ENCODE measurements at regions not wholly inside any gene's neighbourhood (a gene's known extent, or its start where the extent isn't known, plus 50 kb on each side); places are given as distances from the start of the nearest gene placed in this dataset.

DNA sequence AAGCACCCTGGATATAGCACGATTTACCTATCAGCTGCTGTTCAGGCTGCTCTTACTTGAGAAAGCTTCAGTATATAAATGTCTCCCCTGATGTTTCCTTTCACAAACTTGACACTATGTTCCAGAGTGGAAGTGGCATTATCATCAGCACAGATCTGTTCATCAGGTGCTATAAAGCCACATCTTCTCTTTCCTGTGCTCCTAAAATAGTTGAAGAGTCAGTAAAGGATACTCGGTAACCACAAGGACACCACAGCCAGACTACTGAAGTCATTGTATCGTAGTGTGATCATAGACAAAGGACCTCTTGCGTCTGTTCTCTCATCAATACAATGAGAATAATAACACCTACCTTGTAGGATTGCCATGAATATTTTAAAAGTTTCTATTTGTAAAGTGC, 841.0 kb upstream of the CELF4 start (continued):
- TF ChIP-seq, protein P1, sequence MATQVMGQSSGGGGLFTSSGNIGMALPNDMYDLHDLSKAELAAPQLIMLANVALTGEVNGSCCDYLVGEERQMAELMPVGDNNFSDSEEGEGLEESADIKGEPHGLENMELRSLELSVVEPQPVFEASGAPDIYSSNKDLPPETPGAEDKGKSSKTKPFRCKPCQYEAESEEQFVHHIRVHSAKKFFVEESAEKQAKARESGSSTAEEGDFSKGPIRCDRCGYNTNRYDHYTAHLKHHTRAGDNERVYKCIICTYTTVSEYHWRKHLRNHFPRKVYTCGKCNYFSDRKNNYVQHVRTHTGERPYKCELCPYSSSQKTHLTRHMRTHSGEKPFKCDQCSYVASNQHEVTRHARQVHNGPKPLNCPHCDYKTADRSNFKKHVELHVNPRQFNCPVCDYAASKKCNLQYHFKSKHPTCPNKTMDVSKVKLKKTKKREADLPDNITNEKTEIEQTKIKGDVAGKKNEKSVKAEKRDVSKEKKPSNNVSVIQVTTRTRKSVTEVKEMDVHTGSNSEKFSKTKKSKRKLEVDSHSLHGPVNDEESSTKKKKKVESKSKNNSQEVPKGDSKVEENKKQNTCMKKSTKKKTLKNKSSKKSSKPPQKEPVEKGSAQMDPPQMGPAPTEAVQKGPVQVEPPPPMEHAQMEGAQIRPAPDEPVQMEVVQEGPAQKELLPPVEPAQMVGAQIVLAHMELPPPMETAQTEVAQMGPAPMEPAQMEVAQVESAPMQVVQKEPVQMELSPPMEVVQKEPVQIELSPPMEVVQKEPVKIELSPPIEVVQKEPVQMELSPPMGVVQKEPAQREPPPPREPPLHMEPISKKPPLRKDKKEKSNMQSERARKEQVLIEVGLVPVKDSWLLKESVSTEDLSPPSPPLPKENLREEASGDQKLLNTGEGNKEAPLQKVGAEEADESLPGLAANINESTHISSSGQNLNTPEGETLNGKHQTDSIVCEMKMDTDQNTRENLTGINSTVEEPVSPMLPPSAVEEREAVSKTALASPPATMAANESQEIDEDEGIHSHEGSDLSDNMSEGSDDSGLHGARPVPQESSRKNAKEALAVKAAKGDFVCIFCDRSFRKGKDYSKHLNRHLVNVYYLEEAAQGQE (IDR thresholded peaks at IDR 0.05; ENCODE audit: unreplicated experiment) = no peak
- no peak for TF ChIP-seq EZH2 (IDR thresholded peaks at IDR 0.05; ENCODE audit: low read depth, unreplicated experiment)
- TF ChIP-seq EZH2phosphoT487 (IDR thresholded peaks at IDR 0.05; ENCODE audit: unreplicated experiment) = no peak
- TF ChIP-seq STAT1 (IDR thresholded peaks at IDR 0.05; ENCODE audit: unreplicated experiment) = no peak

DNA sequence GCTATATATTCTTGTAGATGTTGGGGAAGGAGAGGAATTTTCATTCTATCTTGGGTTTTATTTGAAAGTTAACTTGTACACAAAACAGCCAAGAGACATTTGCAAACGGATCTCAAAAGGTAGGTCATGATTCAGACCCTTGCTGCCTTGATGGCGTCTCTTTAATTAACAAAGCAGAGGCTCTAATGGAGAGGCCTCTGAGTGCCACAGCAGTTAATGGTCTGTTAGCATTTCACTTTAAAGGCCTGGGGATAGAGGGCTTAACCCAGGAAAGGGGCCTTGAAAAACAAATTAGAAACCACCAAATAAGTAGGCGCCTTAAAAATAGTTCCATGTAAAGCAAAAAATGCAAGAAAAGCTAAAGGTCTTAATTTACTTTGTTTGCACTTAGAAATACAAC, 836.9 kb upstream of the CELF4 start:
- Histone ChIP-seq H4K20me1 (replicated peaks; ENCODE audit: insufficient read depth) (no peaks in the 10 kb centered on the region), H3K4me3 (no peak overlapping the region), H3K27me3 (ENCODE audit: insufficient read depth) (no peaks in the 10 kb centered on the region), H3K4me2 (no peak overlapping the region), H3K79me2 (replicated peaks; ENCODE audit: insufficient read depth) (no peaks in the 10 kb centered on the region), H2AFZ (no peak overlapping the region), H3K9me2 (ENCODE audit: insufficient read depth) (no peaks in the 10 kb centered on the region), H3F3A (replicated peaks; ENCODE audit: low read depth) (no peaks in the 10 kb centered on the region), H3K27ac (ENCODE audit: low read depth) (no peak overlapping the region), H3K36me3 (ENCODE audit: insufficient read depth) (no peaks in the 10 kb centered on the region), H3K4me1 (ENCODE audit: insufficient read depth) (peaks cover 7% of the 10 kb centered on the region)
- no peaks in the 10 kb centered on the region; the same call in 2 of the 3 replicates for H3K9me3 Mint-ChIP-seq
- H3K27ac Mint-ChIP-seq = no peak overlapping the region
- H3K36me3 Mint-ChIP-seq (ENCODE audit: low read depth) = no peaks in the 10 kb centered on the region; the same call in 2 of the 3 replicates
- H3K4me1 Mint-ChIP-seq = peaks cover 25% of the 10 kb centered on the region
- ATAC-seq (peak; percentile 81), DNase-seq (ENCODE audit: low spot score) (peak; percentile 56)
- H3K4me3 Mint-ChIP-seq = no peak overlapping the region
- no peaks in the 10 kb centered on the region for H3K27me3 Mint-ChIP-seq (ENCODE audit: insufficient read depth, low read depth, poor library complexity)
- TF ChIP-seq, protein P2, sequence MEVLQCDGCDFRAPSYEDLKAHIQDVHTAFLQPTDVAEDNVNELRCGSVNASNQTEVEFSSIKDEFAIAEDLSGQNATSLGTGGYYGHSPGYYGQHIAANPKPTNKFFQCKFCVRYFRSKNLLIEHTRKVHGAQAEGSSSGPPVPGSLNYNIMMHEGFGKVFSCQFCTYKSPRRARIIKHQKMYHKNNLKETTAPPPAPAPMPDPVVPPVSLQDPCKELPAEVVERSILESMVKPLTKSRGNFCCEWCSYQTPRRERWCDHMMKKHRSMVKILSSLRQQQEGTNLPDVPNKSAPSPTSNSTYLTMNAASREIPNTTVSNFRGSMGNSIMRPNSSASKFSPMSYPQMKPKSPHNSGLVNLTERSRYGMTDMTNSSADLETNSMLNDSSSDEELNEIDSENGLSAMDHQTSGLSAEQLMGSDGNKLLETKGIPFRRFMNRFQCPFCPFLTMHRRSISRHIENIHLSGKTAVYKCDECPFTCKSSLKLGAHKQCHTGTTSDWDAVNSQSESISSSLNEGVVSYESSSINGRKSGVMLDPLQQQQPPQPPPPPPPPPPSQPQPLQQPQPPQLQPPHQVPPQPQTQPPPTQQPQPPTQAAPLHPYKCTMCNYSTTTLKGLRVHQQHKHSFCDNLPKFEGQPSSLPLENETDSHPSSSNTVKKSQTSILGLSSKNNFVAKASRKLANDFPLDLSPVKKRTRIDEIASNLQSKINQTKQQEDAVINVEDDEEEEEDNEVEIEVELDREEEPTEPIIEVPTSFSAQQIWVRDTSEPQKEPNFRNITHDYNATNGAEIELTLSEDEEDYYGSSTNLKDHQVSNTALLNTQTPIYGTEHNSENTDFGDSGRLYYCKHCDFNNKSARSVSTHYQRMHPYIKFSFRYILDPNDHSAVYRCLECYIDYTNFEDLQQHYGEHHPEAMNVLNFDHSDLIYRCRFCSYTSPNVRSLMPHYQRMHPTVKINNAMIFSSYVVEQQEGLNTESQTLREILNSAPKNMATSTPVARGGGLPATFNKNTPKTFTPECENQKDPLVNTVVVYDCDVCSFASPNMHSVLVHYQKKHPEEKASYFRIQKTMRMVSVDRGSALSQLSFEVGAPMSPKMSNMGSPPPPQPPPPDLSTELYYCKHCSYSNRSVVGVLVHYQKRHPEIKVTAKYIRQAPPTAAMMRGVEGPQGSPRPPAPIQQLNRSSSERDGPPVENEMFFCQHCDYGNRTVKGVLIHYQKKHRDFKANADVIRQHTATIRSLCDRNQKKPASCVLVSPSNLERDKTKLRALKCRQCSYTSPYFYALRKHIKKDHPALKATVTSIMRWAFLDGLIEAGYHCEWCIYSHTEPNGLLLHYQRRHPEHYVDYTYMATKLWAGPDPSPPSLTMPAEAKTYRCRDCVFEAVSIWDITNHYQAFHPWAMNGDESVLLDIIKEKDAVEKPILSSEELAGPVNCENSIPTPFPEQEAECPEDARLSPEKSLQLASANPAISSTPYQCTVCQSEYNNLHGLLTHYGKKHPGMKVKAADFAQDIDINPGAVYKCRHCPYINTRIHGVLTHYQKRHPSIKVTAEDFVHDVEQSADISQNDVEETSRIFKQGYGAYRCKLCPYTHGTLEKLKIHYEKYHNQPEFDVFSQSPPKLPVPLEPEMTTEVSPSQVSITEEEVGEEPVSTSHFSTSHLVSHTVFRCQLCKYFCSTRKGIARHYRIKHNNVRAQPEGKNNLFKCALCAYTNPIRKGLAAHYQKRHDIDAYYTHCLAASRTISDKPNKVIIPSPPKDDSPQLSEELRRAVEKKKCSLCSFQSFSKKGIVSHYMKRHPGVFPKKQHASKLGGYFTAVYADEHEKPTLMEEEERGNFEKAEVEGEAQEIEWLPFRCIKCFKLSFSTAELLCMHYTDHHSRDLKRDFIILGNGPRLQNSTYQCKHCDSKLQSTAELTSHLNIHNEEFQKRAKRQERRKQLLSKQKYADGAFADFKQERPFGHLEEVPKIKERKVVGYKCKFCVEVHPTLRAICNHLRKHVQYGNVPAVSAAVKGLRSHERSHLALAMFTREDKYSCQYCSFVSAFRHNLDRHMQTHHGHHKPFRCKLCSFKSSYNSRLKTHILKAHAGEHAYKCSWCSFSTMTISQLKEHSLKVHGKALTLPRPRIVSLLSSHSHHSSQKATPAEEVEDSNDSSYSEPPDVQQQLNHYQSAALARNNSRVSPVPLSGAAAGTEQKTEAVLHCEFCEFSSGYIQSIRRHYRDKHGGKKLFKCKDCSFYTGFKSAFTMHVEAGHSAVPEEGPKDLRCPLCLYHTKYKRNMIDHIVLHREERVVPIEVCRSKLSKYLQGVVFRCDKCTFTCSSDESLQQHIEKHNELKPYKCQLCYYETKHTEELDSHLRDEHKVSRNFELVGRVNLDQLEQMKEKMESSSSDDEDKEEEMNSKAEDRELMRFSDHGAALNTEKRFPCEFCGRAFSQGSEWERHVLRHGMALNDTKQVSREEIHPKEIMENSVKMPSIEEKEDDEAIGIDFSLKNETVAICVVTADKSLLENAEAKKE (CRISPR knock-in tag; IDR thresholded peaks at IDR 0.05) = no peak
- TF ChIP-seq, protein P3, sequence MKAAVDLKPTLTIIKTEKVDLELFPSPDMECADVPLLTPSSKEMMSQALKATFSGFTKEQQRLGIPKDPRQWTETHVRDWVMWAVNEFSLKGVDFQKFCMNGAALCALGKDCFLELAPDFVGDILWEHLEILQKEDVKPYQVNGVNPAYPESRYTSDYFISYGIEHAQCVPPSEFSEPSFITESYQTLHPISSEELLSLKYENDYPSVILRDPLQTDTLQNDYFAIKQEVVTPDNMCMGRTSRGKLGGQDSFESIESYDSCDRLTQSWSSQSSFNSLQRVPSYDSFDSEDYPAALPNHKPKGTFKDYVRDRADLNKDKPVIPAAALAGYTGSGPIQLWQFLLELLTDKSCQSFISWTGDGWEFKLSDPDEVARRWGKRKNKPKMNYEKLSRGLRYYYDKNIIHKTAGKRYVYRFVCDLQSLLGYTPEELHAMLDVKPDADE (IDR thresholded peaks at IDR 0.05) = no peak
- TF ChIP-seq ZNF114 (CRISPR knock-in tag; IDR thresholded peaks at IDR 0.05) (no peak), STAT1 (IDR thresholded peaks at IDR 0.05; ENCODE audit: unreplicated experiment) (no peak), EZH2phosphoT487 (IDR thresholded peaks at IDR 0.05; ENCODE audit: unreplicated experiment) (no peak), EZH2 (IDR thresholded peaks at IDR 0.05; ENCODE audit: low read depth, unreplicated experiment) (no peak), NANOG (IDR thresholded peaks at IDR 0.05; ENCODE audit: borderline replicate concordance) (peak; percentile 43; the same call in 1 of the 2 replicates), ZNF331 (CRISPR knock-in tag; IDR thresholded peaks at IDR 0.05; ENCODE audit: low read depth) (no peak)
- TF ChIP-seq, protein P4, sequence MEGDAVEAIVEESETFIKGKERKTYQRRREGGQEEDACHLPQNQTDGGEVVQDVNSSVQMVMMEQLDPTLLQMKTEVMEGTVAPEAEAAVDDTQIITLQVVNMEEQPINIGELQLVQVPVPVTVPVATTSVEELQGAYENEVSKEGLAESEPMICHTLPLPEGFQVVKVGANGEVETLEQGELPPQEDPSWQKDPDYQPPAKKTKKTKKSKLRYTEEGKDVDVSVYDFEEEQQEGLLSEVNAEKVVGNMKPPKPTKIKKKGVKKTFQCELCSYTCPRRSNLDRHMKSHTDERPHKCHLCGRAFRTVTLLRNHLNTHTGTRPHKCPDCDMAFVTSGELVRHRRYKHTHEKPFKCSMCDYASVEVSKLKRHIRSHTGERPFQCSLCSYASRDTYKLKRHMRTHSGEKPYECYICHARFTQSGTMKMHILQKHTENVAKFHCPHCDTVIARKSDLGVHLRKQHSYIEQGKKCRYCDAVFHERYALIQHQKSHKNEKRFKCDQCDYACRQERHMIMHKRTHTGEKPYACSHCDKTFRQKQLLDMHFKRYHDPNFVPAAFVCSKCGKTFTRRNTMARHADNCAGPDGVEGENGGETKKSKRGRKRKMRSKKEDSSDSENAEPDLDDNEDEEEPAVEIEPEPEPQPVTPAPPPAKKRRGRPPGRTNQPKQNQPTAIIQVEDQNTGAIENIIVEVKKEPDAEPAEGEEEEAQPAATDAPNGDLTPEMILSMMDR (conservative IDR thresholded peaks at IDR 0.05; ENCODE audit: low read depth in 2 of 2) = no peak

Measured in GM23338 (cell line).